HepG2 (cell line): ENCODE measurements at regions not wholly inside any gene's neighbourhood (a gene's known extent, or its start where the extent isn't known, plus 50 kb on each side); places are given as distances from the start of the nearest gene placed in this dataset.

ENCODE experiments used
- ATAC-seq: fragments of 200-7000 bp; cut with Tn5 transposase; 3 replicates; pipeline ENCODE4 v1.9.1; 2020; ENCODE audit warnings: mild to moderate bottlenecking, moderate library complexity
- BruUV-seq: library from RNA; stranded (reverse); fragments of 400-500 nt; replicated peaks from 2 replicates; lab custom pipeline; 2021; lab: Mats Ljungman, UMichigan
- CTCF ChIA-PET: fragments of 300-600 bp; formaldehyde crosslinking; extraction: SDS; loops from one replicate; lab custom pipeline; 2021; ENCODE audit warnings: low total read pairs, inconsistent platforms, low intra/inter-chr PET ratio; lab: Yijun Ruan, JAX
- POLR2A ChIA-PET: fragments of 350-600 bp; sonication (Branson Sonifier 250); formaldehyde crosslinking; loops from one replicate; lab custom pipeline; 2020; ENCODE audit warnings: antibody characterized with exemption, inconsistent platforms; lab: Yijun Ruan, JAX
- DNase-seq: peaks from one replicate; pipeline ENCODE4 v3.0.0-alpha.2; 2015; ENCODE audit warnings: low spot score
- FAIRE-seq: peaks from 3 replicates; lab custom pipeline; 2011; peaks lifted over from hg19 to GRCh38; lab: Jason Lieb, UNC
- H2AFZ ChIP-seq: one replicate; pipeline ENCODE4 v1.6.1; 2011; ENCODE audit warnings: low read length, inconsistent platforms
- H3K27ac ChIP-seq: fragments of 300-600 bp; 3 replicates; pipeline ENCODE4 v1.8.0; 2011; ENCODE audit warnings: mixed run types, mild to moderate bottlenecking, mixed read lengths, low read length, inconsistent platforms; ENCODE audit not compliant: insufficient read depth; ENCODE audit errors: extremely low read length
- H3K27me3 ChIP-seq, 2 experiments: fragments of 200-600 bp in 1 of 2; 2 replicates in 1 of 2; 3 replicates in 1 of 2; pipeline versions ENCODE4 v1.6.0 to v1.8.0; 2011; ENCODE audit warnings: low read length in 2 of 2, mild to moderate bottlenecking in 2 of 2, moderate library complexity in 2 of 2, inconsistent platforms in 1 of 2; ENCODE audit not compliant: insufficient read depth in 2 of 2, control insufficient read depth in 1 of 2
- H3K36me3 ChIP-seq, 2 experiments: fragments of 200-600 bp in 1 of 2; replicated peaks in 1 of 2; 2 replicates in 1 of 2; 3 replicates in 1 of 2; pipeline versions ENCODE4 v1.5.1 to v1.8.0; 2011; ENCODE audit warnings: low read length in 2 of 2, inconsistent platforms in 1 of 2; ENCODE audit not compliant: insufficient read depth in 2 of 2, control insufficient read depth in 1 of 2
- H3K4me1 ChIP-seq: 2 replicates; pipeline ENCODE4 v1.5.1; 2012; ENCODE audit warnings: low read length, inconsistent platforms; ENCODE audit not compliant: insufficient read depth
- H3K4me2 ChIP-seq: 2 replicates; pipeline ENCODE4 v1.6.0; 2011; ENCODE audit warnings: low read depth, low read length, inconsistent platforms
- H3K4me3 ChIP-seq, 3 experiments: fragments of 200-600 bp in 1 of 3; sonication (generic), shearing (Covaris generic) in 1 of 3; replicated peaks in 1 of 3; 2 replicates each; pipeline ENCODE4 v1.5.1; 2011 to 2016; ENCODE audit warnings: low read length in 3 of 3, inconsistent platforms in 2 of 3, low read depth in 2 of 3, mild to moderate bottlenecking in 2 of 3, control low read depth in 1 of 3, mixed read lengths in 1 of 3; ENCODE audit not compliant: insufficient read depth in 1 of 3
- H3K79me2 ChIP-seq: one replicate; pipeline ENCODE4 v1.6.1; 2011; ENCODE audit warnings: low read length, inconsistent platforms; ENCODE audit not compliant: insufficient read depth
- H3K9ac ChIP-seq: 2 replicates; pipeline ENCODE4 v1.6.0; 2011; ENCODE audit warnings: mild to moderate bottlenecking, low read depth, low read length, inconsistent platforms; ENCODE audit not compliant: insufficient read depth
- H3K9me3 ChIP-seq: 2 replicates; pipeline ENCODE4 v1.5.1; 2012; ENCODE audit warnings: mild to moderate bottlenecking, low read length
- H4K20me1 ChIP-seq: 2 replicates; pipeline ENCODE4 v1.6.0; 2011; ENCODE audit warnings: inconsistent platforms, mild to moderate bottlenecking, low read length, moderate library complexity; ENCODE audit not compliant: insufficient read depth
- FIP1L1 ChIP-seq: fragments of 200-400 bp; formaldehyde crosslinking; IDR thresholded peaks from 2 replicates; pipeline ENCODE4 v1.6.1; 2018; ENCODE audit warnings: low read depth, mild to moderate bottlenecking, low read length, moderate library complexity, borderline replicate concordance; ENCODE audit not compliant: insufficient read depth
- FOXM1 ChIP-seq: sonication (generic); formaldehyde crosslinking; IDR thresholded peaks from 2 replicates; pipeline ENCODE4 v1.5.0; 2020; ENCODE audit warnings: missing genetic modification reagents
- HDAC1 ChIP-seq: sonication (generic); formaldehyde crosslinking; IDR thresholded peaks from 2 replicates; pipeline ENCODE4 v1.5.1; 2020; ENCODE audit warnings: mild to moderate bottlenecking, missing genetic modification reagents
- PCBP1 ChIP-seq: fragments of 200-400 bp; formaldehyde crosslinking; IDR thresholded peaks from 2 replicates; pipeline ENCODE4 v1.6.1; 2017; ENCODE audit warnings: mild to moderate bottlenecking, low read depth, low read length, borderline replicate concordance
- ZNF382 ChIP-seq: sonication (generic); formaldehyde crosslinking; IDR thresholded peaks from 2 replicates; pipeline ENCODE4 v1.5.0; 2020; ENCODE audit warnings: missing genetic modification reagents, mild to moderate bottlenecking, borderline replicate concordance
- ZNF430 ChIP-seq: sonication (generic); formaldehyde crosslinking; IDR thresholded peaks from 2 replicates; pipeline ENCODE4 v1.9.0; 2021; ENCODE audit warnings: mild to moderate bottlenecking, missing genetic modification reagents
- ZNF441 ChIP-seq: sonication (generic); formaldehyde crosslinking; IDR thresholded peaks from 2 replicates; pipeline ENCODE4 v1.7.0; 2021; ENCODE audit warnings: missing genetic modification reagents, borderline replicate concordance
- ZNF547 ChIP-seq: sonication (generic); formaldehyde crosslinking; IDR thresholded peaks from 2 replicates; pipeline ENCODE4 v1.5.1; 2020; ENCODE audit warnings: mild to moderate bottlenecking, missing genetic modification reagents
- ZNF761 ChIP-seq: sonication (generic); formaldehyde crosslinking; conservative IDR thresholded peaks from 2 replicates; pipeline ENCODE4 v1.4.0; 2020; ENCODE audit warnings: mild to moderate bottlenecking, missing genetic modification reagents
- WGBS: methylation state at CpG from one replicate; pipeline ENCODE4 v1.1.6; 2017; ENCODE audit warnings: low lambda C conversion rate; 5-methylcytosine and 5-hydroxymethylcytosine counted together
- in situ Hi-C: cut with HindIII; loops from 2 replicates; pipeline ENCODE4 v1.10.0; 2017; ENCODE audit warnings: low pct_unique_long_range_greater_than_20kb; ENCODE audit not compliant: extremely low pct_ligation_motif_present
- intact Hi-C: fragments of 100-400 bp; cut with micrococcal nuclease; formaldehyde crosslinking; loops from one replicate; pipeline ENCODE4 v1.10.0; 2022; ENCODE audit not compliant: unreplicated experiment
- TF ChIP-seq, protein P1 (sequence below): sonication (generic); formaldehyde crosslinking; IDR thresholded peaks from 2 replicates; pipeline ENCODE4 v1.4.0; 2020; ENCODE audit warnings: mild to moderate bottlenecking, missing genetic modification reagents
- TF ChIP-seq, protein P2 (sequence below): IDR thresholded peaks from 2 replicates; pipeline ENCODE4 v1.6.1; 2016; ENCODE audit warnings: missing compliant biosample characterization, missing genetic modification reagents, borderline replicate concordance
- TF ChIP-seq, protein P3 (sequence below): sonication (generic); formaldehyde crosslinking; IDR thresholded peaks from 2 replicates; pipeline ENCODE4 v1.5.0; 2020; ENCODE audit warnings: missing genetic modification reagents

DNA sequence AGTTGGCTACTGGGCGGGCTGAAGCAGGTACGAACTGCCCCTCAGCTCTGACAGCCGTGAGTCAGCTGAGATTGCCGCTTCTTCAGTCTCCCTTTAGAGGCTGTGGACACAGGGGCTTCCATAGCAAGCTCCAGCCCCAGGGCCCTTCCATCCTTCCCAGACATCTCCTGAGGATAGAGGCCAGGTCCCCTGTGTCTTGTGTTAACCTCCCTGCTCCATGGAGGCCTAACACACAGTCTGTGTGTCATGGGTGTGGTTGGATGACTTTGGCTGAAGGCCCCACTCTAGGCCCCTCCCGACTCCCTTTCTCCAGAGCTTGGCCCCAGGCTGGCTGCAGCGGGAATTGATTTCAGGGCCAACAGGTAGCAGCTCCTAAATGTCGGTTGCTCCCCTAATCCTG, 116.1 kb upstream of the TLE3 start:
- no peak overlapping the region for H3K27ac ChIP-seq
- TF ChIP-seq, protein P1, sequence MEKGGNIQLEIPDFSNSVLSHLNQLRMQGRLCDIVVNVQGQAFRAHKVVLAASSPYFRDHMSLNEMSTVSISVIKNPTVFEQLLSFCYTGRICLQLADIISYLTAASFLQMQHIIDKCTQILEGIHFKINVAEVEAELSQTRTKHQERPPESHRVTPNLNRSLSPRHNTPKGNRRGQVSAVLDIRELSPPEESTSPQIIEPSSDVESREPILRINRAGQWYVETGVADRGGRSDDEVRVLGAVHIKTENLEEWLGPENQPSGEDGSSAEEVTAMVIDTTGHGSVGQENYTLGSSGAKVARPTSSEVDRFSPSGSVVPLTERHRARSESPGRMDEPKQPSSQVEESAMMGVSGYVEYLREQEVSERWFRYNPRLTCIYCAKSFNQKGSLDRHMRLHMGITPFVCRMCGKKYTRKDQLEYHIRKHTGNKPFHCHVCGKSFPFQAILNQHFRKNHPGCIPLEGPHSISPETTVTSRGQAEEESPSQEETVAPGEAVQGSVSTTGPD (CRISPR knock-in tag): no peak
- TF ChIP-seq, protein P2, sequence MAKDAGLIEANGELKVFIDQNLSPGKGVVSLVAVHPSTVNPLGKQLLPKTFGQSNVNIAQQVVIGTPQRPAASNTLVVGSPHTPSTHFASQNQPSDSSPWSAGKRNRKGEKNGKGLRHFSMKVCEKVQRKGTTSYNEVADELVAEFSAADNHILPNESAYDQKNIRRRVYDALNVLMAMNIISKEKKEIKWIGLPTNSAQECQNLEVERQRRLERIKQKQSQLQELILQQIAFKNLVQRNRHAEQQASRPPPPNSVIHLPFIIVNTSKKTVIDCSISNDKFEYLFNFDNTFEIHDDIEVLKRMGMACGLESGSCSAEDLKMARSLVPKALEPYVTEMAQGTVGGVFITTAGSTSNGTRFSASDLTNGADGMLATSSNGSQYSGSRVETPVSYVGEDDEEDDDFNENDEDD (CRISPR knock-in tag): no peak
- TF ChIP-seq, protein P3, sequence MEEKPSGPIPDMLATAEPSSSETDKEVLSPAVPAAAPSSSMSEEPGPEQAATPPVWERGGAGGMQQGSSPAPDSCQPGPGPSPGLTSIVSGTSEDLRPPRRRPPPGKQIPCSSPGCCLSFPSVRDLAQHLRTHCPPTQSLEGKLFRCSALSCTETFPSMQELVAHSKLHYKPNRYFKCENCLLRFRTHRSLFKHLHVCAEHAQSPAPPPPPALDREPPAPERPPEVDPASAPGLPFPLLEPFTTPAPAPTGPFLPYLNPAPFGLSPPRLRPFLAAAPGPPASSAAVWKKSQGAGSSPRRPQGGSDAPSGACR (CRISPR knock-in tag): no peak
- TF ChIP-seq ZNF761 (no peak), ZNF382 (CRISPR knock-in tag) (no peak), ZNF441 (CRISPR knock-in tag) (no peak), ZNF430 (no peak), PCBP1 (no peak), HDAC1 (no peak), FOXM1 (CRISPR knock-in tag) (no peak), FIP1L1 (no peak), ZNF547 (CRISPR knock-in tag) (no peak)
- H3K27me3 ChIP-seq: peaks cover 5 to 57% of the 10 kb centered on the region in 2 experiments; a peak in 4 of 5 replicates
- ATAC-seq: no peak
- no peaks in the 10 kb centered on the region for H3K9me3 ChIP-seq
- no peak overlapping the region for H3K4me2 ChIP-seq
- BruUV-seq: no TSS peak
- intact Hi-C loops (no loop called here), in situ Hi-C loops (no loop called here)
- DNase-seq: no peak
- FAIRE-seq: no peak
- 48% methylated on average over 4 of the region's 7 CpGs for WGBS
- H3K4me3 ChIP-seq: no peak overlapping the region
- POLR2A ChIA-PET: interaction anchor here (1.2 kb wide), 1 partner anchor 17 kb away, joined by 3 read pairs; no protein-coding TSS in a partner anchor
- CTCF ChIA-PET: no interaction called here
- H3K36me3 ChIP-seq: no peaks in the 10 kb centered on the region
- no peaks in the 10 kb centered on the region for H3K4me1 ChIP-seq
- peaks cover 3% of the 10 kb centered on the region; the same call in 1 of the 2 replicates for H4K20me1 ChIP-seq
- no peak overlapping the region for H2AFZ ChIP-seq
- no peaks in the 10 kb centered on the region for H3K79me2 ChIP-seq
- no peak overlapping the region for H3K9ac ChIP-seq
